Hepatic stellate cell (primary cell): ENCODE measurements at regions not wholly inside any gene's neighbourhood (a gene's known extent, or its start where the extent isn't known, plus 50 kb on each side); places are given as distances from the start of the nearest gene placed in this dataset.

Source experiments
- DNase-seq: peaks from one replicate; pipeline ENCODE4 v3.0.0; 2011; ENCODE audit warnings: low spot score

DNA sequence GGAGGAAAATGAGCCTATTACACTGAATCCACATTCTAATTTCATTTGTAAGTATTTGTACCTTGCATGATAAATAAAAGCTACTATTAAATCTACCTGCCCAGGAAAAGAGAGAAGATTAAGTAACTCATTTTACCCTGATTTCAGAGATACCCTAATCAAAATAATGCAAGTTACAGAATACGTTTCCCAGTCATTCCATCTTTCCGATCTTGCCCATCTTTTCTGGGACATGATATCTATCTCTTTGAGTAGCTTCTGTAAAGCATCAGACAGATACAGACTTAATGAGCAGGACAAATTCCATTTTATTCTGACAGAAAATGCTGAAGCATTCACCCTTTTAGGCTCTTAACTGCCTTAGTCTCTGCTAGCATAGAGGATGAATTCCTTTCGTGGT lies 56.6 kb downstream of the SPRY2 start:
- DNase-seq: no peak

DNA sequence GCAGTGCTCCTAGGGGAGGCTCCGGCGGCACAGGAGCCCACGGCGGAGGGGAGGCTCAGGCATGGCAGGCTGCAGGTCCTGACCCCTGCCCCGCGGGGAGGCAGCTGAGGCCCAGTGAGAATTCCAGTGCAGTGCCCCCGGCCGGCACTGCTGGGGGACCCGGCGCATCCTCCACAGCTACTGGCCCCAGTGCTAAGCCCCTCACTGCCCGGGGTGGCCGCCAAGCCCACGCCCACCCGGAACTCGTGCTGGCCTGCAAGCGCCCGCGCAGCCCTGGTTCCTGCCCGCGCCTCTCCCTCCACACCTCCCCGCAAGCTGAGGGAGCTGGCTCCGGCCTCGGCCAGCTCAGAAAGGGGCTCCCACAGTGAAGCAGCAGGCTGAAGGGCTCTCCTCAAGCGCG lies 62.2 kb downstream of the SPRY2 start:
- DNase-seq: no peak

DNA sequence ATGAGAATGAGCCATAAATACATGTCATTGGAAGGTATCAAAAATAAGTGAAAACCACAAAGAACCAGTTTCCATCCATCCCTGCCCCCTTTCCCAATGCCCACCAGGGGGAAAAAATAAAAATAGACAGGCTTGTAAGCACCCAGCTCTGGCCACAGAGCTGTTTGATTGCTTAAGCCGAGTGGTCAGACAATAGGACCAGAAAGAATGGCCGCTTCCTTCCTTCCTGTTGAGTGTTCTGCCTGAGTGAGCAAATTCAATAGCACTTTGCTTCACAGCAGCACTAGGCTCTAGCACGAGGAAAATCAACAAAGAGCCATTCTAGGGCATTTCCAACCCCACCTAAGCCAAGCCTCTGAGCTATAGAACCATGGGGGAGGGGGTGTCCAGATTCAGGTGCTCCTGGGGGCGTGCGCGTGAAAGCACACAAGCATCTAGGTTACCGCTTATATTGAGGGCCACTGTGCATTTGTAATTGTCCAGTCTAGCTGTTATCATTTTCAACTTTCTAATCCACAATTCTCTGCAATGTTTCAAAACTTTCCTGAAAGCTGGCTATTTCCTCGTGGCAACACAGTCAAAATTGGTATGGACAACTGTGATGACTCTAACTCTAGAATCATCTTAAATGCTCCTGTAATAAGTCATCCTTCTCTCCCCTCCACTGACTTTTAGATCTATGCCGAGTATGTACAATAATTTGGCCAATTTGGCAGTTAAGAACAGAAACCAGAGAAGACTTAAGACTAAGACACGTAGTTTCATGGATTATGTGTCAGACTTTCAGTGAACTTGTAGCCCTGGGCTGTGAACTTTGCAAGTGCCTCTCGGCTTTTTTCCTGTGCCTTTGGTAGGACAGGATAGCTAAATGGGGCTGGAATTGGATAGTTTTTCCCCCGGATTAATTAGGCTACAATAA lies 64.3 kb downstream of the SPRY2 start:
- DNase-seq: no peak

DNA sequence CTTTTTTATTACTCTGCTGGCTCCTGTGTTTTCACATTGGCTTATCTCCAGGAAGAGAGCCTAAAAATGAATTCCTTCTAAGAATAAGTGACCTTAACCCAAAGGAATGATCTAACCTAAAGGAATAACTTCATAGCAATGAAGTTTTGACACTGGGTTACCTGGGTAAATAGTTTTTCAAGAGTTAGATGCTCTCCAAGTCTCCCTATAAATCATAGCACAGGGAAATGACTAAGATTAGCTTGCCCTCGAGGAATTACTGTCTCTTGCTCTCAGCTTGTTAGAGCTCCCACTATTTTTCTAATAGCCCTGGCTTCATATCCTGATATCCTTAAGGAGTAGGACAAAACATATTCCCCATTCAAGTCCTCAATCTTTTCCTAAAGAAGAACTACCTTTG lies 66.3 kb downstream of the SPRY2 start:
- DNase-seq: no peak

DNA sequence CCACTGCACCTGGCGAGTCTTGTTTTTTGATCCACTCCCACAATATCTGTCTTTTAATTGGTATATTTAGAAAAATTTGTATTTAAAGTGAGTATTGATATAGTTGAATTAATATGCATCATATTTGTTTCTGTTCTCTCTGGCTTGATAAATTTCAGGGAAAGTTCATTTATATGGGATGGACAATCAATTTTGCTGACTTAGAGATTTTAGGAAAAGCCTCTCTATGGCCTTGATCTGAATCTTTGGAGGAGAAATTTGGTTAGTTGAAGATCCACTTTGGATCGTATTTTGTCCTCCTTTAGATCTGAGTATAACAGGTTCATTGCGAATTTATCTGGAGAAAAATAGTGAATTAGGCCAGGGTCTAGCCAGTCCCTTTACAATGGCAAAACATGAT lies 67.2 kb downstream of the SPRY2 start:
- DNase-seq: no peak

DNA sequence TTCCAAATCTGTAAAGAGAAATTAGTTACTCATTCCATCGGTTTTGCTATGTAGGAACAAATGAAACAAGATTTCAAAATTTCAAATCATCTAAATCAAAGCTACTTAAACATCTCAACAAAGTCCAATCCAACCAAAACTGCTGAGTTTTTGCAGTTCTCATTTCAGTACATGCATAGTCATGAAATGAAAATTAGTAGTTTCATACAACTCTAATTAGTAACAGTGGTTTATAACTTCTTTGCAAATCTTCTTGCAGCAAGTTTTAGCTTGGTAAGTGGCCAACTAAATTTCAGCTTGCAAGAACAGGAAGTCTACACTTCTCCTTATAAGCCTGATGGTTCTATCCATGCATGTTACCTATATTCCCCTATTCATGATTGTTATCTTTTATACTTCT lies 75.6 kb downstream of the SPRY2 start:
- DNase-seq: no peak

DNA sequence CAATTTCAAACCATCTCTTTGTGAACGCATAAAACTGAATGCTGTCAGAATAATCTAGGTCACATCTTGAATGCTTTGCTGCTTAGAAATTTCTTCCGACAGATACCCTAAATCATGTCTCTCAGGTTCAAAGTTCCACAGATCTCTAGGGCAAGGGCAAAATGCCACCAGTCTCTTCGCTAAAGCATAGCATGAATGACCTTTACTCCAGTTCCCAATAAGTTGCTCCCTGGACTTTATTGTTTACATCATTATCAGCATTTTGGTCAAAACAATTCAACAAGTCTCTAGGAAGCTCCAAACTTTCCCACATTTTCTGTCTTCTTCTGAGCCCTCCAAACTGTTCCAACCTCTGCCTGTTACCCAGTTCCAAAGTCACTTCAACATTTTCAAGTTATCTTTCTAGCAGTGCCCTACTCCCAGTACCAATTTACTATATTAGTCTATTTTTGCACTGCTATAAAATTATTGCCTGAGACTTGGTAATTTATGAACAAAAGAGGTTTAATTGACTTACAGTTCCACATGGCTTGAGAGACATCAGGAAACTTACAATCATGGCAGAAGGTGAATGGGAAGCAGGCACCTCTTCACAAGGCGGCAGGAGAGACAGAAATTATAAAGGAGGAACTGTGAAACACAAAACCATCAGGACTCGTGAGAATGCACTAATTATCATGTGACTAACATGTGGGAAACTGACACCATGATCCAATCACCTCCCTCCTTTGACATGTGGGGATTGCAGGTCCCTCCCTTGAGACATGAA lies 77.0 kb downstream of the SPRY2 start:
- no peak for DNase-seq

DNA sequence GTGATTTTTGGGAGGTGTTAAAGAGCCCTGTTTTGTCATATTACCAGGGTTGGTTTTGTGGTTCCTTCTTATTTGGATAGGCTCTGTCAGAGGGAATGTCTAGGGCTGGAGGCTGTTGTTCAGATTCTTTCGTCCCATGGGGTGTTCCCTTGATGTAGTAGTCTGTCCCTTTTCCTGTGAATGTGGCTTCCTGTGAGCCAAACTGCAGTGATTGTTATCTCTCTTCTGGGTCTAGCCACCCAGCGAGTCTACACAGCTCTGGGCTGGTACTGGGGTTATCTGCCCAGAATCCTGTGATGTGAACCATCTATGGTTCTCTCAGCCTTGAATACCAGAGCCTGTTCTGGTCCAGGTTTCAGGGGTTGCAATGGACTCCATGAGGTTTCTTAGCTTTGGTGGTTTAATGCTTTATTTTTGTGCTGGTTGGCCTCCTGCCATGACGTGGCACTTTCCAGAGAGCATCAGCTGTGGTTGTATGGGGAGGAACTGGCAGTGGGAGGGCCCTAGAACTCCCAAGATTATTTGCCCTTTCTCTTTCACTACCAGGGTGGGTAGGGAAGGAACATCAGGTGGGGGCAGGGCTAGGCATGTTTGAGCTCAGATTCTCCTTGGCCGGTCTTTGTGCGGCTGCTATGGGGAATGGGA lies 78.8 kb downstream of the SPRY2 start:
- no peak for DNase-seq

DNA sequence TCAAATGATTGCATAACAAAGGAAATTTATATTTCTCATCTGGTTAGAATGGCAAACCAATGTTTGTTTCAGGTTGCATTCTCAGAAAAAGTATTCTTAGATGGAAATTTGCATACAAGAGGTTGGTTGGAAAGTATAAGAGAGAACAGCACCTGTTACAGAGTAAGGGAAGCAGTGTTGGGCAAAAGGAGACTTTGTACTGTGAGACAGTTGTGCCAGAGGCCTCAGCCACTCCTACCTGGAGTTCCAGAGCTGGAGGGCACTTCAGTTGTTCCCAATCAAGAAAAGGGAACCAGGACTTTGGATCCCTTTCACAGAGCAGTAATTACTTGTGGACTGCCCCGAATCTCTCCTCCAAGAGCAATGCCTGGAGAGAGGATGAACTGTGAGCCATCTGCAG lies 81.8 kb downstream of the SPRY2 start:
- no peak for DNase-seq

DNA sequence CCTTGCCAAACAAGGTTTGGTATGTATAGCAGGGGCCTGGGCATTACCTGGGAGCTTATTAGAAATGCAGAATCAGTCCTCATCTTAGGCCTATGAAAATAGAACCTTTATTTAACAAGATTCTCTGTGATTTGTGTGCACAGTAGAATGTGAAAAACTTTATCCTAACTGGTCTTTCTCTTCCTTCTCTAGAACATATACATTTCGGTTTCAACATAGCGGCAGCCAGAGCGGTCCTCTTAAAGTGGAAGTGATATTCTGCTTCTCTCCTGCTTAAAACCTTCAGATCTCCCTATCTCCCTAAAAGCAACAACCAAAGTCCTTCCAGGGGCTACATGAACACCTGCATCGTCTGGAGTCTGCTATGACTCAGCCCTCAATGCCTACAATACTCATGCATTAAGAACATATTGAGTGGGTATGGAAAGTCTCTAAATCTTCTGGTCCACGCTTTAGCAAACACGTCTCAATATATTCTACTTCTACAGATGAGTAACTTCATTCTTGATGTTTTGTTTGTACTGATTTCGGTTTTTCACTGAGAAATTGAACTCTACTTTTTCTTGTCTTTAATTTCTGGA lies 84.5 kb downstream of the SPRY2 start:
- no peak for DNase-seq

DNA sequence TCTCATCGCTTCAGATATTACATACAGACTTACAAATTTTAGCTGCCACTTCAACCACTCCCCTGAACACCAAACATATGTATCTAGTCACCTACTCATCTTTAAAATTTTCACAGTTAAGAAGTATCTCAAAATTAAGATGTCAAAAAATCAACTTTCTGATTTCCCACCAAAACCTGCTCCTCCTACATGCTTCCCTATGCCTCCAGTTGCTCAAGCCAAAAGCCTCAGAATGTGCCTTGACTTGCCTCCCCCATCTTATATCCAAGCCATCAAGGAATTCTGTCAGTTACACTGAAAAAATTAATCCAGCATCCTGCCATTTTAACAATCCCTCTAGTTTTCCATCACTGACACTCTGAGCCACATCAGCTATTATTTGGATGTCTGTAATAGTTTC lies 85.0 kb downstream of the SPRY2 start:
- DNase-seq: no peak

DNA sequence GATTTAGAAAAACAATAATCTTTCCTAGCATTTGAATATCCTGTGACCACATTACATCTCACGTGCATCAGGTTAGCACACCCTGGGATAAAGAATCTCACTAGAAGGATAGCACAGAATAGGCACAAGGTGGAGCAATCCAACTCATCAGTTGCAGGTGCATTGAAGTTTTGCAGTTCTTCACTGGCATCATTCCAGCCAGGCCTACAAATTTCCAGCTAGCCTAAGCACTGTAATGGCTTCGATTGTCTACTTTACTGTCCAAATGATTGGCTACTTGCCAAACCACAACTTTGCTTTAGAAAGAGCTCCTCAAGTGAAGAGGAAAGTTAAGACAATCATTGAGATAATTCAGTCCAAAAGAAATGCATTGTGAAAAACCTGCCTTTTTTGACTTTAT lies 89.5 kb downstream of the SPRY2 start:
- no peak for DNase-seq

DNA sequence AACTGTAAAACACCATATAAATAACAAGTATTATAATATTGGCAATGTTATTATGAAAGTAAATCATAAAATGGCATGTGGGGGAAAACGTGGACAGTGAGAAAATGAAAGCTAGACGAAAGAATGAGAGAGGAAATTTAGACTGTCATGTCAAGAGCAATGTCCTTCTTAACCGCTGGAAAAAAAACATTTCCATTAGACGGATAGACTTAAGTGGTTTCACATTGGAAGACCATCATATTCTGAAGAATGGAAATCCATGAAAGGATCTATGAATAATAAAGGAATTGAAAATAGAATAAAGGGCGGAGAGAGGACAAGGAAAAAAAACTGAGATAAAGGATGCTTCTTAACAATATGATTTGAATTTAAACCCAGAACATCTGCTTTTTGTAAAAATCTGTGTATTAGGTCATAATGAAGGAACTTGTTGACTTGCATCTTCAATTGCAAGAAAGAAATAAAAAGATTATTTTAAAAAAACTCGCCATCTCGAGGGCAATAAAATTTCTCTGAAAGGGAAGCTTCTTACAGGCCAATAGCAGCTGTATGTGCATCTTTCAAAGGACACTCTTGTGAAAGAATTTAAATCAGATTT lies 90.6 kb downstream of the SPRY2 start:
- no peak for DNase-seq

DNA sequence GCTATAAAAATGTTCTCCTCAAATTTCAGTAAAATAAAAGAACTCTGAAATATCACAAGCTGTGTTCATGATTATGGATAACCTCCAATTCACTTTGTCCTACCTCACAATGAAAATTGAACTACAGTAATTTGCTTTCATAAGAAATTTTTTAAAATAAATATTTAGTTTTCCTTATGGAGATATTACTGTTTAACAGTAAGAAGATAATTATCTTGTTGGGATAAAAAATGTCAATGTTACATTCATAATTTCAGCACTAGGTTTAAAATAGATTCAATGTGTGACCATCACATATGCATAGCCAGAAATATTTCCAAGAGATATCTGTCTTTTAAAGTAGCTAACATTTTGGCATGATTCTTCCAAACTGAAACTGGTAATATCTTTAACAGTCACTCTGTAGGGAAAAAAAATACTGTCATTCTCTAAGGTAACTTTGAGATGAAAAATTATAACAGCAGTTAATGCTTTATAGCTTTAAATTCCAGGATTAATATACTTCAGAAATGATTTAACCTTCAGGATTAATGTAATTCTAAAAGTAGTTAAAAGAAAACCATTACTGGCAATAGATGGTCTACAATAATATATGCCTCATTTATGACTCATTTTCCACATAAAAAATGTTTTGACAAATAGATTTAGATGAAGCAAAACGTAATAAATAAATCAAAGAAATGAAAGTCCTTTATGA lies 91.3 kb downstream of the SPRY2 start:
- no peak for DNase-seq

DNA sequence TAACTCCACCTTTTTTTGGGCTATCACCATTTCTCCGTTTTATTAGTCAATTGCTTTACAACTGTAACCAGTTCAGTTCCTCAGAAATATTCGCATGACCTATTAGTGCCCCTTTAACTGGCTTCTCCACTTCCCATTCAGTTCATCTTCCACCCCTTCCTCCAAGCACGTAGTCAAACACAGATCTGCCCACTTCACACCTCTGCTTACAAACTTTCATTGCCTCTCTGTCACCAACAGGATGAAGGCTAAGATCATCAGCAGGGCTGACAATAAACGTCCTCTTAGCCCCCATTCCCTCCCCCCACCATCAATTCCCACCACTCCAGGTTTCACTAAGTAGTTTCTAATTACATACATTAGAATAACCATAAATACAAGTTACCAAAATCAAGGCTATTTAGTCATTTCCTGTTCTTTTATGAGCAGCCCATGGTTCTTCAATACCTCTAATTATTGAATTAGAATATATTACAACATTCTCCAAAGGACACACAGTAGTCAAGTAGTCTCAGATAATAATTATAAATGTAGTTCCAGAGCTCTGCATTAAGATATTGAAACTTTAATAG lies 95.7 kb downstream of the SPRY2 start:
- DNase-seq: no peak

DNA sequence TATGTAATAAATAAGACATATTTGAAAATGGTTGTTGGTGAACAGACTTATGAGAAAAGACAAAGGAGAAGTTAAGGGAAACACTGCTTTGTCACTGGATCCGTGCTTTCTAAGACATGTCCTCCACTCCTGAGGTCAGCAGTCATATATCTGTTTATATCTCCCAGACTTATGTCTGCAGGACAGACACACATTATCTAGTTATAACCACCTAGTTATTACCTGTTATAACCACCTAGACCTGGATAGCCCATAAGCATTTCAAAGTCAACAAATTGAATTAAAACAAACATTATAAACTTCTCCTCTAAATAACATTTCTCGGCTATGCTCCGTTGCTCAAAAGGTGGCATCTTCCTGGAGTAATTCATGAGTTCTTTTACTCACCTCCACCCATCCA lies 96.4 kb downstream of the SPRY2 start:
- DNase-seq: no peak

DNA sequence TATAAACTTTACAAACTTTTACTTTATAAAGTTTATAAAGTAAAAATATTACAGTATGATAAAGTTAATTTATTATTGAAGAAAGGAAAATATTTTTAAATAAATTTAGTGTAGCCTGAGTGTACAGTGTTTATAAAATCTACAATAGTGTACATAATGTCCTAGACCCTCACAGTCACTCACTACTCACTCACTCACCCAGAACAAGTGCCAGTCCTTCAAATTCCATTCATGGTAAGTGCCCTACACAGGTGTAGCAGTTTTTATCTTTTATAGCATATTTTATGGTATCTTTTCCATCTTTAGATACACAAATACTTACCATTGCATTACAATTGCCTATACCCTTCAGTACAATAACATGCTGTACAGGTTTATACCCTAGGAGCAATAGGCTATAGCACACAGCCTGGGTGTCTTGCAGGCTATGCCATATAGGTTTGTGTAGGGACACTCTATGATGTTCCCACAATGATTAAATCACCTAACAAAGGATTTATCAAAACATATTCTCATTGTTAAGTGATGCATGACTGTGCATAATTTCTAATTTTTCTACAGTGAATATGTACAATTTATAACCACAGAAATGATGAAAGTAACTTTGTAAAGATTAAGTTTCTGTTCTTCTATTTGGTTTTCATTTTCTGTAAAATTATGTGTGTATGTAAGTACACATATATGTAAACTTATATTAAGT lies 98.0 kb downstream of the SPRY2 start:
- no peak for DNase-seq

DNA sequence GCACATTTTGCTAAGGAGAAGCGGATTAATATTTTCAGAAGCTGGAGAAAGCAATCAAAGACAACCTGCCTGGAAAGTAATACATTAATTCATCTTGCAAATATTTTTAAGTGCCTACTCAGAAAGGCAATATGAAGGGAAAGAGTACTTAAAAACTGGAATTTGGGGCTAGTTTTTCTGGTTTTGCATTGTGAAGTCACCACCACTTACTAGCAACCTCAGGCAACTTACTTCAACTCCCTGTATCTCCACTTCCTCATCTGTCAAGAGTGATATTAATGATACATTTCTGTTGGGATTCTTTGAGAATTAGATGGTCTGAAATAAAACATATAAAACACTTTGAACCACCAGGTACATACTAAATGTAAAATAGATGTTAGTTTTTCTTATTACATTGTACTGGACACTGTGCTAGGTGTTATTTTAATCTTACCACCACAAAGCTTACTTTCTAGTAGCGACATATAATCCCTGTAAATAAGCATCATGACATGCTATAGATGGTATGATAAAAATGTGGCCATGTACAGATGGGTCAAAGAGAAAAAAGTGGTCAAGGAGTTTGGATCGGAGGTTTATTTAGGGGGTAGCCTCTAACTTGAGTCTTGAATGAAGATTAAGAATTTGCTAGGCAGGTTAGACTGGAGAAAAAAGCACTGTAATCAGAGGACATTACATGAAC lies 101.2 kb downstream of the SPRY2 start:
- DNase-seq: no peak

DNA sequence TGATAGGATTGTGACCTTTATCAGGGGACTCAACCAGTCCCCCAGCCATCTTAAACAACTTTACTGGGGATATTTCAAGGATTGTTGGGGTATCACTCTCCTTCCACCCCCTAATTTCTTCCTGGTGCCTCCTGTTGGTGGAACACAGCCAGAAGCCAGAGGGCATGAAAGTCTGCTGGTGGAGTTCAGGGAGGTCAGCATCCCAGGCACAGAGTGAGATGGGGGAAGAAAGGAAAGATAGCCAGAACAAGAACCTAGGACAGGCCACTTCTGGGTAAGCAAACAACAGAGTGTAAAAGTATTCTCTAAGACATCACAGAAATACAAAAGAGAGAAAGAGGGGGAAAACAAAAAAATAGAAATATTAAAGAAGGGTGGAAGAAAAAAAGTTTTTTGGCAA lies 101.8 kb downstream of the SPRY2 start:
- no peak for DNase-seq

DNA sequence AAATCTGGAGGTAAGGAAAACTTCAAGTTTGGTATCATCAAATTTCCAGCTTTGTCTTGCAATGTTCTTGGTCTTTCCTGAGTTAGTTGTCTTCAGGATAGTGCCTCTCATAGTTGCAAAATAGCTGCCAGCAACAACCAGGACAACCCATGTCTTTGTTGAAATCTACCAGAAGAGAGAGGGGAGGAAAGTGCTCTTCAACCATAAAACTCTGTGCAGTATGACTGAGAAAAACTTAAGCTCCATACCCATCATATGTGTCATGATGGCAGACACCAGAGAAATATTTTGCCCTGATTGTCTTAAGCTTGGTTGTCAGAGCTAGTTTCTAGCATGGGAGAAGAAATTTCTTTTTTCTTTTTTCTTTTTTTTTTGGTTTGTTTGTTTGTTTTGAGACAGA lies 103.3 kb downstream of the SPRY2 start:
- peak; percentile 24 for DNase-seq
